Hematopoietic multipotent progenitor cell treated with erythropoietin and hydrocortisone succinate and interleukin-3 and kit ligand, for 15 days (in vitro differentiated cells): ENCODE measurements at regions not wholly inside any gene's neighbourhood (a gene's known extent, or its start where the extent isn't known, plus 50 kb on each side); places are given as distances from the start of the nearest gene placed in this dataset.

Experiments
- DNase-seq: peaks from one replicate; pipeline ENCODE4 v3.0.0-alpha.2; 2015; ENCODE audit warnings: low spot score

DNA sequence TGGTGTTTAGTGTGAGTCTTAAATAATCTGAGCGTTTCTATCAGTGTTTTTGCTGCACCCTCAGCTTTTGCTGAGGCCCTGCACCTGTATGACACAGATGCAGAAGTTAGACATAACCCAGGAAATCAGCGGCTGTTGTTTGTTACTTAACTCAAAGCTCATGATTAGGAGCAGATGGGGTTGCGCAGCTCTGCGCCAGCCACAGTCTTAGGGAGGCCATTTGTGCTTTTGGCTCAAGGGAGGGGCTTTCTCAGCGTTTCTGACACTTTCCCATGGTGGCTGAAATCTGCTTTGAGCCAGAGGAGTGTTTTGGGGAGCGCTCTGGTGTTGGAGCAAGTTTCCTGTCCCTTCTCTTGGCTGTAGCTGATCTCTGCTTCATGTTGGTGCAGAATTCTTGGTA lies 433.8 kb downstream of the NAF1 start:
- DNase-seq = no peak

DNA sequence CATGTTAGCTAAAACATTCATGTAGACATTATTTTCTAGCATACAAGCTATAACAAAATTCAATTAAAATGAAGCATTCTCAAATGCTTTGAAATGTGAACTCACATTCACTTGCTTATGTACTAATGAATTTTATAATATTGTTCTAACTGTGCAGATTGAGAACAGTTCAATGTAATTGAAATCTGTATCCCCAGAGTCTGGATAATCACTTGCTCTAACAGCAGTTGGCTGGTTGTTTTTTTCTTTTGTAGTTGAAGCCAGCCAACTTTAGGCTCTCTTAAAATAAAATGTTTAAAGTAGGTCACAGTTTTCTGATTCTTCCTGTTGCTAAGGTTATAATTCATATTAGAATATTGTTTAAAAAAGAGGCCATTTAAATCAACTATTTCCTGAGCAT lies 438.9 kb downstream of the NAF1 start:
- no peak for DNase-seq

- DNase-seq = no peak
Measured at GRCh38 chr4:162727232-162727631, 439.5 kb downstream of the NAF1 start.

DNA sequence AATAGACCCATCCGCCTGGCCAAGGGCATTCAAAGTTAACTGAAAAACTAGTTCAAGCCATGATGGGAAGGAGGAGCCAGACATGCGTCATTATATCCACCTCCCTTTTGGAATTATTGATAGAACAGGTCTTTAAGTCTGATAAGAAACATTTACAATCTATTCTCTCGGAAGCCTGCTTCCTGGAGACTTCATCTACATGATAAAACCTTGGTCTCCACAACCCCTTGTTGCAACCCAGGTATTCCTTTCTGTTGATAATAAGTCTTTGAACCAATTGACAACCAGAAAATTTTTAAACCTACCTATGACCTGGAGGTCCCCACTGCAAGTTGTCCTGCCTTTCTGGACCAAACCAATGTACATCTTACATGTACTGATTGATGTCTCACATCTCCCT lies 451.3 kb downstream of the NAF1 start:
- no peak for DNase-seq

DNA sequence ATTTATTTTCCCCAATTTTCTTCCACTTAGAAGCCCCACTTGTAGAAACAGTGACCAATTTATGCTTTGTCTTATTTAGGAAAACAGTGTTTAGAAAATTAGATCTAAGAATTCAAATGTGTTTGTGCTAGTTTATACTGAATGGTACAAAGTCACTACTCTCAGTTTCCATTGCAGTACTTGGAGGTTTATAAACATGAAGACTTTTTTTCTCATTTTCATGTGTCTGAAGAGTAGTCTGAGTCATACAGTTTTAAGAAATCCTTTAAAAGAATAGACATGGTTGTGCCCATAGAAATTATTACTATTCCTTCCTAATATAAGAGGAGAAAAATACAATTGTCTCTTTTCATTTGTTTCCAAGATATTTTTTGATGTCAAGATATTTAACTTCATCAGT lies 458.7 kb downstream of the NAF1 start:
- no peak for DNase-seq

GRCh38 chr4:162706632-162707031 lies 460.1 kb downstream of the NAF1 start:
- no peak for DNase-seq

GRCh38 chr4:162706051-162706450 lies 460.6 kb downstream of the NAF1 start:
- no peak for DNase-seq

DNA sequence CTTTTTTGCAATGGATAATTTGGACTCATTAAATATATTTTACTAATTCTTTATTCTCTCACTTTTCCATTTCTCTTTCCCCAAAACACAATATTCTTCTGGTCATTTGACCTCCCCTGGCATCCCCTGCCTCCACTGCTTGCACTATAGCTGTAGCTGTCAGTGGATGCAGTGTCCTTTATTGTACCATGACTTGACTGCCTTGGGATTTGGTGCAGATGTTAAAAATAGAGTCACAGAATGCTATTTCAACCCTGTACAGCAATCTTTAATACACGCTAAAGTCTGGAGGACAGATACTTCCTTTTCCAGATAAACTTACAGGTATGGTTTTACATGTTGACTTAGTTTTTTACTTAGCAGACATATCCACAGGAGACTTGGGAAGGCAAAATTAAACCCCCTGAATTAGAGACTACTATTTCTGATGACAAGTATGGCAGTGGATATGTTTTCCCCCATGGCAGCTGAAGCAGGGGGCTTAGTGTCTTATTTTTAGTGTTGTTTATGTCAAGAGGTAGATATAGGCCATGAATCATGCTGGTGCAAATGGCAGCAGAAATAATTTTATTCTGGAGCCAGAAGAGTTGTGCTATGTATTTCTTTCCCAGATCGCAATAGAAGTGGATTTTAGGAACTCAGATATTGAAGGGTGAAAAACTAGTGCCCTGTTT lies 461.4 kb downstream of the NAF1 start:
- DNase-seq = no peak

DNA sequence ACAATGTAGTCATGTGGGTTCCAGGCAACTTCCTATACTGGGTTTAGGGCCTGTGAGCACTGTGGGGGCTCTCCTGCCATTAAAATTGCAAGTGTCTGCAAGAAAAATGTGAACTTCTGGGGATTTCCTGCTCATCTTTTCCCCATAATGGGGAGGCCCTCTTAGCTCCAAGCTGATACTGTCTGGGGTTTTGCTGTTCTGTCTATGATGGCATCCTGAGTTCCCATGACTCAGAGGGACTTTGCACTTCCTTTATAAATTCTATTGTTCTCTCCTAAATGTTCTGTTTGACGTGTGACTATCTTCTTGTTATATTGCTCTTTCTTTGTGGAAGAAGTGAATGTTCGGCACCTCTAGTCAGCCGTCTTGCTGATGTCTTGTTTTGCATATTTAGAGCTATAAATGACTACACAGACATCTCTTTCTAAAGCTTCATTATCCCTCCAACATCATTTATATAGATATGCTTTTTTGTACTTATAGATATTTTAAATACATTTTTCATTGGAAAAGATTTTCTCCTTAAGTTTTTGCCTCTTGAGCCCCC lies 465.8 kb downstream of the NAF1 start:
- DNase-seq = no peak

GRCh38 chr4:162700358-162700757 lies 466.3 kb downstream of the NAF1 start:
- DNase-seq = no peak

GRCh38 chr4:162699629-162700028 lies 467.1 kb downstream of the NAF1 start:
- DNase-seq = no peak

GRCh38 chr4:162685410-162685809 lies 481.3 kb downstream of the NAF1 start:
- DNase-seq = no peak

GRCh38 chr4:162684998-162685397 lies 481.7 kb downstream of the NAF1 start:
- no peak for DNase-seq

GRCh38 chr4:162684371-162684700 lies 482.4 kb downstream of the NAF1 start:
- DNase-seq = no peak

- DNase-seq = no peak
Measured at GRCh38 chr4:162683659-162684370, 482.9 kb downstream of the NAF1 start.

- DNase-seq = no peak
Measured at GRCh38 chr4:162682651-162683050, 484.0 kb downstream of the NAF1 start.

- no peak for DNase-seq
Measured at GRCh38 chr4:162681212-162681611, 485.5 kb downstream of the NAF1 start.

GRCh38 chr4:162675661-162676060 lies 491.0 kb downstream of the NAF1 start:
- DNase-seq = no peak

- no peak for DNase-seq
Measured at GRCh38 chr4:162661913-162662312, 498.1 kb upstream of the FSTL5 start.

DNA sequence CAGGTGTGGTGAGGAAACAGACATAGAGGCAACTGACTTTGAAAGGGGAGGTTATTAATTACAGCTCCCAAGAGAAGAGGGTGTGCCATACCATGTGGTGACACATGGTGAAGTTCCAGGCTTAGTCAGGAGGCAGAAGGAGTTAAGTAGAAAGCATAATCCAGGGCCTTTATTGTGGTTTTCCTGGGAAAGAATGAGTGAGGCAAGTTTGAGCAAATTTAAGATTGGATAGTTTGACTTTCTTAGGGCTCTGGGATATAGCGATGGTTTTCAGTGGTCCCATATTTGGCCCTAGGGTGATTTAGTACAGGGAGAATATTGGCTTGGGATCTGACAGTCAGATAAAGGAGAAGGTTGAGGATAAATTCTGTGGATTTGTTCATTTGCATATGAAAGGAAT lies 495.9 kb upstream of the FSTL5 start:
- DNase-seq = no peak

GRCh38 chr4:162657966-162658365 lies 494.2 kb upstream of the FSTL5 start:
- no peak for DNase-seq

GRCh38 chr4:162650166-162650565 lies 486.4 kb upstream of the FSTL5 start:
- no peak for DNase-seq

DNA sequence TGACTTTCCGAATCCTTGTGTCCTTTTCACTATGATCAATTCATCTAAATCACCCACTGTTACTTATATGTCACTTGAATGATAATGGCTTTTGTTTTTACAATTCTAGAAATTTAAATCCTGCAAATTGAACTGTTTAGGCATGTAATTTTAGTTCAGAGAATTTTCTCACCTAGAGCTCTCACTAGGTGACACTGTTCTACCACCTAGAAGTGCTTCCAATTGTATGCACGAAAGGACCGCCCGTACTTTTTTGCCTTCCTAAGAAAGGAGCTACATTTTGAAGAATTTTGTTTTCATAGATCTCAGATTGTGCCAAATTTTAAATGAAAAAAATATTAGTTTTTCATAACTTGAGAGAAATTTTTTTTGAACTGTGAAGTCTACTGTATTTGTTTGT lies 481.6 kb upstream of the FSTL5 start:
- DNase-seq = no peak

DNA sequence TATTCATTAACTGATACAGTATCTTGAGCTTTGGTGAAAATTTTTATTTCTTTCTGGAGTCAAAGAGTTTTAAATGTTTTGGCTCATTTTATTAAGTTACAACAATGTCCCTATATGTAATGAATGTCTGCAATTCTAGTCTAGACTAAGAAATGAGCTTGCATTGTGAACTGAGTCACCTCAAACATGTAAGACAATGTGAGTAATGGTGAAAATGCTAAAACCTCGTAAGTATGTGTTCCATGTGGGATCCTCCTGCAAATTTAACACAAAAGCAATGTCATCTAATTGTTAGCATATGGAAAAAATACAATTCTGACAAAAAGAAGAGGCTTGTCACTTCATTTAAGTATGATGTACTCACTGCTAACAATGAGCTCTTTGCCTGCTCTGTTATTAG lies 480.5 kb upstream of the FSTL5 start:
- DNase-seq = no peak
